ENCODE measurements at regions not wholly inside any gene's neighbourhood (a gene's known extent, or its start where the extent isn't known, plus 50 kb on each side); places are given as distances from the start of the nearest gene placed in this dataset.

- no peak for TF ChIP-seq CTCF (IDR thresholded peaks at IDR 0.05; ENCODE audit: insufficient read depth, low read length, poor library complexity, severe bottlenecking)
- Histone ChIP-seq H3K4me3 (ENCODE audit: low read depth, low read length) (peak overlapping the region; percentile 49), H3K27me3 (ENCODE audit: control insufficient read depth, insufficient read depth, low read length) (no peaks in the 10 kb centered on the region), H3K36me3 (ENCODE audit: control insufficient read depth, insufficient read depth, low read length) (peaks cover 1% of the 10 kb centered on the region)
- no peak for DNase-seq (ENCODE audit: low read depth)
These were observed 97.8 kb downstream of the ZNF674 start for GRCh38 chrX:46447384-46447783.

- DNase-seq (ENCODE audit: low read depth): peak; percentile 14
- peaks cover 1% of the 10 kb centered on the region for H3K36me3 ChIP-seq (ENCODE audit: control insufficient read depth, insufficient read depth, low read length)
- no peak for TF ChIP-seq CTCF (IDR thresholded peaks at IDR 0.05; ENCODE audit: insufficient read depth, low read length, poor library complexity, severe bottlenecking)
- peak overlapping the region; percentile 49 for H3K4me3 ChIP-seq (ENCODE audit: low read depth, low read length)
- H3K27me3 ChIP-seq (ENCODE audit: control insufficient read depth, insufficient read depth, low read length): no peaks in the 10 kb centered on the region
These were observed 98.4 kb downstream of the ZNF674 start for GRCh38 chrX:46446727-46447378.

GRCh38 chrX:46444011-46444410, 101.2 kb downstream of the ZNF674 start:
- peak; percentile 87 for DNase-seq (ENCODE audit: low read depth)
- no peak for TF ChIP-seq CTCF (IDR thresholded peaks at IDR 0.05; ENCODE audit: insufficient read depth, low read length, poor library complexity, severe bottlenecking)
- Histone ChIP-seq H3K27me3 (ENCODE audit: control insufficient read depth, insufficient read depth, low read length) (no peaks in the 10 kb centered on the region), H3K4me3 (ENCODE audit: low read depth, low read length) (no peak overlapping the region), H3K36me3 (ENCODE audit: control insufficient read depth, insufficient read depth, low read length) (peaks cover under 1% of the 10 kb centered on the region)

- no peak for DNase-seq (ENCODE audit: low read depth)
- no peak for TF ChIP-seq CTCF (IDR thresholded peaks at IDR 0.05; ENCODE audit: insufficient read depth, low read length, poor library complexity, severe bottlenecking)
- no peak overlapping the region for H3K4me3 ChIP-seq (ENCODE audit: low read depth, low read length)
These were observed 108.5 kb downstream of the ZNF674 start for GRCh38 chrX:46436744-46437143.

GRCh38 chrX:46433892-46434291, 111.3 kb downstream of the ZNF674 start:
- no peaks in the 10 kb centered on the region for H3K27me3 ChIP-seq (ENCODE audit: control insufficient read depth, insufficient read depth, low read length)
- TF ChIP-seq CTCF (IDR thresholded peaks at IDR 0.05; ENCODE audit: insufficient read depth, low read length, poor library complexity, severe bottlenecking): no peak
- no peak for DNase-seq (ENCODE audit: low read depth)
- no peaks in the 10 kb centered on the region for H3K36me3 ChIP-seq (ENCODE audit: control insufficient read depth, insufficient read depth, low read length)
- no peak overlapping the region for H3K4me3 ChIP-seq (ENCODE audit: low read depth, low read length)

More at GRCh38 chrX:46436744-46437143, 108.5 kb downstream of the ZNF674 start:
- Histone ChIP-seq H3K36me3 (ENCODE audit: control insufficient read depth, insufficient read depth, low read length) (no peaks in the 10 kb centered on the region), H3K27me3 (ENCODE audit: control insufficient read depth, insufficient read depth, low read length) (no peaks in the 10 kb centered on the region)

All from kidney epithelial cell (primary cell).